Keratinocyte (primary cell): ENCODE measurements at regions not wholly inside any gene's neighbourhood (a gene's known extent, or its start where the extent isn't known, plus 50 kb on each side); places are given as distances from the start of the nearest gene placed in this dataset.

Source experiments
- DNase-seq: peaks from one replicate; pipeline ENCODE4 v3.0.0-alpha.2; 2011; ENCODE audit warnings: low read depth, missing footprints, low spot score
- FAIRE-seq: peaks from 2 replicates; lab custom pipeline; 2011; peaks lifted over from hg19 to GRCh38; lab: Jason Lieb, UNC
- H2AFZ ChIP-seq: 2 replicates; pipeline ENCODE4 v1.6.0; 2012; ENCODE audit warnings: low read length, control low read depth, inconsistent platforms; ENCODE audit not compliant: control insufficient read depth
- H3K27ac ChIP-seq: 2 replicates; pipeline ENCODE4 v1.5.1; 2011; ENCODE audit warnings: low read length; ENCODE audit not compliant: control insufficient read depth, insufficient read depth
- H3K27me3 ChIP-seq: 3 replicates; pipeline ENCODE4 v1.6.0; 2011; ENCODE audit warnings: low read length; ENCODE audit not compliant: control insufficient read depth, insufficient read depth; ENCODE audit errors: extremely low read depth
- H3K36me3 ChIP-seq, 2 experiments: 2 replicates in 1 of 2; 3 replicates in 1 of 2; pipeline ENCODE4 v1.5.1; 2011; ENCODE audit warnings: low read length in 2 of 2, mild to moderate bottlenecking in 1 of 2; ENCODE audit not compliant: control insufficient read depth in 2 of 2, insufficient read depth in 2 of 2; ENCODE audit errors: extremely low read depth in 1 of 2
- H3K4me1 ChIP-seq: 3 replicates; pipeline ENCODE4 v1.5.1; 2011; ENCODE audit warnings: low read length; ENCODE audit not compliant: control insufficient read depth, insufficient read depth; ENCODE audit errors: extremely low read depth
- H3K4me2 ChIP-seq: 3 replicates; pipeline ENCODE4 v1.6.0; 2011; ENCODE audit warnings: low read depth, low read length; ENCODE audit not compliant: control insufficient read depth, insufficient read depth; ENCODE audit errors: extremely low read depth
- H3K4me3 ChIP-seq, 3 experiments: fragments of 200-600 bp in 1 of 3; sonication (generic) in 1 of 3; 2 replicates in 2 of 3; 3 replicates in 1 of 3; pipeline ENCODE4 v1.5.1; 2011 to 2016; ENCODE audit warnings: low read length in 3 of 3, mild to moderate bottlenecking in 3 of 3, control low read depth in 2 of 3, inconsistent platforms in 1 of 3, low read depth in 1 of 3, mixed read lengths in 1 of 3, mixed run types in 1 of 3, moderate library complexity in 1 of 3; ENCODE audit not compliant: control insufficient read depth in 2 of 3, insufficient read depth in 2 of 3; ENCODE audit errors: extremely low read depth in 1 of 3
- H3K79me2 ChIP-seq: 2 replicates; pipeline ENCODE4 v1.6.0; 2012; ENCODE audit warnings: low read length; ENCODE audit not compliant: control insufficient read depth, insufficient read depth
- H3K9ac ChIP-seq: 3 replicates; pipeline ENCODE4 v1.6.0; 2011; ENCODE audit warnings: low read length; ENCODE audit not compliant: control insufficient read depth, insufficient read depth; ENCODE audit errors: extremely low read depth
- H3K9me1 ChIP-seq: 3 replicates; pipeline ENCODE4 v1.6.0; 2011; ENCODE audit warnings: low read length; ENCODE audit not compliant: control insufficient read depth, insufficient read depth; ENCODE audit errors: extremely low read depth
- H3K9me3 ChIP-seq: 2 replicates; pipeline ENCODE4 v1.5.1; 2012; ENCODE audit warnings: low read depth, low read length; ENCODE audit not compliant: control insufficient read depth
- H4K20me1 ChIP-seq: 3 replicates; pipeline ENCODE4 v1.6.0; 2011; ENCODE audit warnings: low read length; ENCODE audit not compliant: control insufficient read depth, insufficient read depth; ENCODE audit errors: extremely low read depth
- CTCF ChIP-seq, 3 experiments: IDR thresholded peaks in 1 of 3; conservative IDR thresholded peaks in 1 of 3; optimal IDR thresholded peaks in 1 of 3; 2 replicates in 2 of 3; 3 replicates in 1 of 3; pipeline versions ENCODE3 to v1.5.1; 2011; ENCODE audit warnings: low read length in 3 of 3, mild to moderate bottlenecking in 3 of 3, moderate library complexity in 2 of 3, control low read depth in 1 of 3, inconsistent platforms in 1 of 3; ENCODE audit not compliant: insufficient read depth in 2 of 3; ENCODE audit errors: extremely low read depth in 1 of 3
- EZH2 ChIP-seq: IDR thresholded peaks from one replicate; pipeline ENCODE4 v1.6.1; 2012; ENCODE audit warnings: inconsistent platforms, mild to moderate bottlenecking, low read length, moderate library complexity
- dilution Hi-C: fragments of 300-500 bp; cut with MboI; formaldehyde crosslinking; loops from one replicate; pipeline ENCODE4 v1.7.0; 2020; ENCODE audit warnings: low sequenced_read_pairs; ENCODE audit not compliant: extremely low pct_ligation_motif_present

GRCh38 chr18:40607542-40608148 is 1347.4 kb upstream of the PIK3C3 start:
- H3K9me1 ChIP-seq, result no peaks in the 10 kb centered on the region
- no peaks in the 10 kb centered on the region for H3K27me3 ChIP-seq
- no peaks in the 10 kb centered on the region for H3K79me2 ChIP-seq
- H3K4me3 ChIP-seq, result no peak overlapping the region
- FAIRE-seq (no peak), DNase-seq (no peak)
- H3K4me1 ChIP-seq, result no peaks in the 10 kb centered on the region
- no peaks in the 10 kb centered on the region for H3K9me3 ChIP-seq
- dilution Hi-C loops, result no loop called here
- no peaks in the 10 kb centered on the region for H3K36me3 ChIP-seq
- H4K20me1 ChIP-seq, result no peaks in the 10 kb centered on the region
- H3K4me2 ChIP-seq, result no peak overlapping the region
- H2AFZ ChIP-seq, result no peak overlapping the region
- no peak for TF ChIP-seq CTCF (optimal IDR thresholded peaks at IDR 0.05 in 1 of 3, IDR thresholded peaks at IDR 0.05 in 1 of 3, conservative IDR thresholded peaks at IDR 0.05 in 1 of 3; ENCODE audit: extremely low read depth in 1 of 3, insufficient read depth in 2 of 3, low read length in 3 of 3)
- TF ChIP-seq EZH2, result no peak
- H3K9ac ChIP-seq, result no peak overlapping the region
- no peak overlapping the region for H3K27ac ChIP-seq

DNA sequence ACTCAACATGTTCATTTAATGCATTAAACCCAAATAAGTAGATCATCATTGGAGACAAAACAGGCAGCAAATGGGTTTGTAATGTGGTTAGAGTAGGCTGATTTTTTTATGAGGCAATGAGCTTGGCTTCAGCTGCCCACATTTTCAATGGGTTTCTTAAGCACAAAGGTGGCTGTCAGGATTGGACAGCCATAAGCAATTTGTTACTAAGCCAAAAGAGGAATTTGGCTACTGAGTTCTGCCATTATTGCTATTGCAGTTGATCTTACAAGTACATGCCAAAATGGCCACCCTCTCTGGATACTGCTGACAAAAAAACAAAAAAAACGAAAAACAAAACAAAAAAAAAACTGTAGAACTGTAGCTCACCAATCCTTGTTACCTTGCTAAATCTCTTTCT is 1348.0 kb upstream of the PIK3C3 start:
- Histone ChIP-seq H3K27me3 (no peaks in the 10 kb centered on the region), H3K27ac (no peak overlapping the region), H3K9me3 (no peaks in the 10 kb centered on the region), H3K9me1 (no peaks in the 10 kb centered on the region), H4K20me1 (no peaks in the 10 kb centered on the region), H2AFZ (no peak overlapping the region), H3K4me2 (no peak overlapping the region), H3K9ac (no peak overlapping the region), H3K36me3 (no peaks in the 10 kb centered on the region), H3K4me1 (no peaks in the 10 kb centered on the region), H3K4me3 (no peak overlapping the region), H3K79me2 (no peaks in the 10 kb centered on the region)
- DNase-seq (no peak), FAIRE-seq (no peak)
- no peak for TF ChIP-seq CTCF (optimal IDR thresholded peaks at IDR 0.05 in 1 of 3, IDR thresholded peaks at IDR 0.05 in 1 of 3, conservative IDR thresholded peaks at IDR 0.05 in 1 of 3; ENCODE audit: extremely low read depth in 1 of 3, insufficient read depth in 2 of 3, low read length in 3 of 3)
- no peak for TF ChIP-seq EZH2
- dilution Hi-C loops, result no loop called here
